WERI-Rb-1 (cell line): ENCODE measurements at regions not wholly inside any gene's neighbourhood (a gene's known extent, or its start where the extent isn't known, plus 50 kb on each side); places are given as distances from the start of the nearest gene placed in this dataset.

Source experiments
- DNase-seq: peaks from one replicate; pipeline ENCODE4 v3.0.0-alpha.2; 2020
- H3K27ac ChIP-seq: fragments of 250-450 bp; sonication (Bioruptor Pico); 2 replicates; pipeline ENCODE4 v1.5.1; 2020; ENCODE audit warnings: mild to moderate bottlenecking, moderate library complexity
- H3K27me3 ChIP-seq: fragments of 250-450 bp; sonication (Bioruptor Pico); 2 replicates; pipeline ENCODE4 v1.5.1; 2021; ENCODE audit warnings: mild to moderate bottlenecking, low read depth, moderate library complexity; ENCODE audit not compliant: insufficient read depth, severe bottlenecking
- H3K36me3 ChIP-seq: fragments of 250-450 bp; sonication (Bioruptor Pico); 2 replicates; pipeline ENCODE4 v1.5.1; 2020; ENCODE audit warnings: mild to moderate bottlenecking, moderate library complexity
- H3K4me3 ChIP-seq: 2 replicates; pipeline ENCODE4 v1.5.1; 2011; ENCODE audit warnings: low read depth, mild to moderate bottlenecking, control low read depth, low read length
- H3K9me3 ChIP-seq: fragments of 250-450 bp; sonication (Bioruptor Pico); 2 replicates; pipeline ENCODE4 v1.5.1; 2021; ENCODE audit warnings: mild to moderate bottlenecking, moderate library complexity; ENCODE audit not compliant: severe bottlenecking
- TF ChIP-seq, protein P1 (sequence below): IDR thresholded peaks from 2 replicates; pipeline ENCODE4 v1.5.1; 2011; ENCODE audit warnings: low read depth, mild to moderate bottlenecking, control low read depth, inconsistent platforms, low read length

DNA sequence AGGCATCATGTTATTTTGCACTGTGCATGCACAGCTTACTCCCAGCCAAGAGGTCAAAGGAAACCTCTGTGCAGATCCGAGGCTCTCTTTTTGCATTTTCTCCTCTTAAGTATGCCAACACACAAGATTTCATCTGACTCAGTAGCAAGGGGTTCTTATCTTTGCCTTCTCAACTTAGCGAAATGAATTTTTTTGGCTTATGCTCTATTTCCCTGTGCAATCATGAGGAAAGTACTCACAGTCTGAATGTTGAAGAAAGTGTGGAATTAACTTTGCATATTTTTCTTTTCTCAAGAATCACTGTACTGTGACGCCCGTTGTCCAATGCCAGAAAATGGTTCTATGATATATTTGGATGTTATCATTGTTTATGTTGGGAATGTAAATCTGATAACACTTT lies 173.5 kb upstream of the FBXL7 start:
- Histone ChIP-seq H3K27me3 (no peaks in the 10 kb centered on the region), H3K4me3 (no peak overlapping the region), H3K9me3 (no peaks in the 10 kb centered on the region), H3K27ac (no peak overlapping the region), H3K36me3 (no peaks in the 10 kb centered on the region)
- TF ChIP-seq, protein P1, sequence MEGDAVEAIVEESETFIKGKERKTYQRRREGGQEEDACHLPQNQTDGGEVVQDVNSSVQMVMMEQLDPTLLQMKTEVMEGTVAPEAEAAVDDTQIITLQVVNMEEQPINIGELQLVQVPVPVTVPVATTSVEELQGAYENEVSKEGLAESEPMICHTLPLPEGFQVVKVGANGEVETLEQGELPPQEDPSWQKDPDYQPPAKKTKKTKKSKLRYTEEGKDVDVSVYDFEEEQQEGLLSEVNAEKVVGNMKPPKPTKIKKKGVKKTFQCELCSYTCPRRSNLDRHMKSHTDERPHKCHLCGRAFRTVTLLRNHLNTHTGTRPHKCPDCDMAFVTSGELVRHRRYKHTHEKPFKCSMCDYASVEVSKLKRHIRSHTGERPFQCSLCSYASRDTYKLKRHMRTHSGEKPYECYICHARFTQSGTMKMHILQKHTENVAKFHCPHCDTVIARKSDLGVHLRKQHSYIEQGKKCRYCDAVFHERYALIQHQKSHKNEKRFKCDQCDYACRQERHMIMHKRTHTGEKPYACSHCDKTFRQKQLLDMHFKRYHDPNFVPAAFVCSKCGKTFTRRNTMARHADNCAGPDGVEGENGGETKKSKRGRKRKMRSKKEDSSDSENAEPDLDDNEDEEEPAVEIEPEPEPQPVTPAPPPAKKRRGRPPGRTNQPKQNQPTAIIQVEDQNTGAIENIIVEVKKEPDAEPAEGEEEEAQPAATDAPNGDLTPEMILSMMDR: no peak
- no peak for DNase-seq

DNA sequence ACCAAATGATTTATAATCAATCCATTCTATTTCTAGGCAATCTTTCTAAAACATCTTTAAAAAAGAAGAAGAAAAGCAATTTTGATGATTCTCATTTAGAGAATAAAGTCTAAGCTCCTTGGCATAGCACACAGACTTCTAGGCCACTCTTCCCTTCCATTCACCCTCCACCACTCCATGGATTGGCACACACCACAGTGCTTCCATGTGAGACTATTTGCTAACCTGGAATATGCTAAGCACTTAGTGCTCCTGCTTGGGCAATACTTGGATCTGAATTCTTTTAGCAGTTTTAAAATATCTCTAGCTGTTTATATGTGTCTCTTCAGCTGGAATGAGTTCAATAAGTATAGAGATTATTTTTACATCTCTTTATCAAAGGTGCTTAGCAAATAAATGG lies 177.6 kb upstream of the FBXL7 start:
- H3K36me3 ChIP-seq: no peaks in the 10 kb centered on the region

DNA sequence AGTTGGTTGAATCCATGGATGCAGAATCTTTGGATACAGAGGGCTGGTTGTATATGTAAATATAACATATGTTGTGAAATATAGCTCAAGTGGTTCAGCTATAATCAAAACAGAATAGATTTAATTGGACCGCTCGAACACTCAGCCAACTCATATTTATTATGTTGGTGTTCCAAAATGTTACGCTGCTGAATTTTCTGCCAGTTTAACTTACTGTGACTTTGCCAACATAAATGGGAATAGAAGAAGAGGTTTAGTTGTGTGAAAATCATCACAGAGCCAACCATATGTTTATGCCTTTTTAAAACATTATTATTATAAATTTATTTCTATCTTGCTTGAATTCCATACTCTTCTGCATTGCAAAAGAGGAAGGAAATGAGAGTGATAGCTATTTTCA lies 178.2 kb upstream of the FBXL7 start:
- DNase-seq: no peak
- TF ChIP-seq, protein P1: no peak

More for the DNA sequence above, 177.6 kb upstream of the FBXL7 start:
- no peak for DNase-seq
- no peak overlapping the region for H3K4me3 ChIP-seq
- H3K27me3 ChIP-seq: no peaks in the 10 kb centered on the region
- H3K9me3 ChIP-seq: no peaks in the 10 kb centered on the region
- H3K27ac ChIP-seq: no peak overlapping the region
- TF ChIP-seq, protein P1: no peak

DNA sequence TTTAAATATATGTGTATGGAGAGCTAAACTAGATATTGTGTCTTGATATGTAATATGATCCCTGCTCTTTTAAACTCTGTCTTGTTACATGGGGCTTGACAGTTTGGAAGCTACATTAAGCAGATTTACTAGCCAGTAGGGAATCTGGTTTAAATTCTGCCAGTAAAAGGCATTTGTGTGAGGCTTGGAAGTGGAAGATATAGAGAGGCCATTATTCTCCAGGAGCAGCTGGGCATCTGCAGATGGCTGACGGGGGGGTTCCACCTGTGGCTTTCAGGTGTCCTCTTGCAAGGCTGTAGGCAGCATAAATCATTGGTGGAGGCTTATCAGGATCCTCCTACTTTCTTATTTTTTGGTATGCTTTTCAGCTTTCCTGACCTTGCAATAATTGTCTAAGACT lies 179.1 kb upstream of the FBXL7 start:
- no peaks in the 10 kb centered on the region for H3K27me3 ChIP-seq
- TF ChIP-seq, protein P1: no peak
- peak overlapping the region; percentile 45 for H3K27ac ChIP-seq
- no peak overlapping the region for H3K4me3 ChIP-seq
- no peaks in the 10 kb centered on the region for H3K9me3 ChIP-seq
- no peaks in the 10 kb centered on the region for H3K36me3 ChIP-seq
- DNase-seq: peak; percentile 95

More for the DNA sequence above, 178.2 kb upstream of the FBXL7 start:
- Histone ChIP-seq H3K4me3 (no peak overlapping the region), H3K27me3 (no peaks in the 10 kb centered on the region), H3K27ac (no peak overlapping the region), H3K36me3 (no peaks in the 10 kb centered on the region), H3K9me3 (no peaks in the 10 kb centered on the region)

DNA sequence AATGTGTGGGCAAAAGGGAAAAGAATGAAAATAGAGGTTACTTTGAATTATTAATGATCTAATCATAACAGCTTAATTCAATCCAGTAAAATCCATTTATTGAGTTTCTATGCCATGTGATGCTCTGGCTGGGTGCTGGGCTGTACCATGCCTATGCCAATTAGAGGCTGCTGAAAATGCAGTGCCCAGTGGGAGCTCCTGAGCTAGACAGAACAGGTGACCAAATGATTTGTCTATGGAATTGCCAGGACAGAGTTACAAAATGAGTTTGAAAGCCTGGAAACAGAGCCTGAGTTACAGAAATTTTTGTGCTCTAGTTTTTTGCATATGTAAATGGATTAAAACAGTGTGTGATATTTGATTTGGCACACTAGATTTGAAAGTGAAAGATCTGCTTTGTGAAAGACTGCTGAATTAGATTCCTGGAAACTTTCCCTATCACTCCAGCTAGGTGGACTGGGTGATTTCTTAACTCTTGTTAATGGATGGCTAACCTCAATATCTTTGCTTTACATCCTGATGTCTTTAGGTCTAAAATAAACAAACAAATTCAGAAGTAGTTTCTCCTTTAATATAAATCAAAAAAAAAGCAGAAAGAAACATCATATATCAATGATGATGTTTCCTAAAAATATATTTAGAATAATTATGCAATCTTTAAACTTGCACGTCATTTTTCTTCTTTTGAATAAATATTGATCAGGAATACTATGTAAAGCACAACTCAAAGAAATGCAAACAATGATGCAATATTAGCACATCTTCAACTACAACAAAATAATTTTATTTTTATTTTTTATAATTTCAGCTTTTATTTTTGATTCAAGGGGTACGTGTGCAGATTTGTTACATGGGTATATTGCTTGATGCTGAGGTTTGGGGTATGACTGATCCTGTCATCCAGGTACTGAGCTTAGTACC lies 194.8 kb upstream of the FBXL7 start:
- DNase-seq: no peak
- no peak overlapping the region for H3K27ac ChIP-seq
- H3K9me3 ChIP-seq: no peaks in the 10 kb centered on the region
- H3K4me3 ChIP-seq: no peak overlapping the region
- TF ChIP-seq, protein P1: no peak
- no peaks in the 10 kb centered on the region for H3K36me3 ChIP-seq
- no peaks in the 10 kb centered on the region for H3K27me3 ChIP-seq
